ENCODE measurements at regions not wholly inside any gene's neighbourhood (a gene's known extent, or its start where the extent isn't known, plus 50 kb on each side); places are given as distances from the start of the nearest gene placed in this dataset.

DNA sequence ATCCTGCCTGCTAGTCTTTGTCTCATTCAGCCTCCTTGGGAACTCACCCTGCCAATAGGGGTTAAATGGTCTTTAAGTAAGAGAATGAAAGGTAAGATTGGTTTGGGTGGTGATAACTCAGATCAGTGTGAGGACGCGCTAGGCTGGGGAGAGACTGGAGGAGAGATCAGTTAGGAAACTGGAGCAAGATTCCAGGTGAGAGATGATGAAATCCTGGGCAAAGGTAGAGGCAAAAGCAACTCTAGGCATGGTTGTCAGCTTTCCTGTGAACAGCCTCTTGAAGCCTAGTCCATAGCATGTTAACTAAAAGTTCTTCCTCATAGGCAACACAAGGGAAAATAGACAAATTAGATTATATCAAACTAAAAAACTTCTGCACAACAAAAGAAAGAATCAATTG lies 145.2 kb upstream of the ANKRD28 start:
- H3K4me3 Mint-ChIP-seq: no peak overlapping the region
- H3K4me1 Mint-ChIP-seq (ENCODE audit: low read depth in 2 of 2): no peaks in the 10 kb centered on the region
- no peak for DNase-seq (ENCODE audit: low spot score)
- no peaks in the 10 kb centered on the region for H3K36me3 Mint-ChIP-seq
- no peaks in the 10 kb centered on the region for H3K9me3 Mint-ChIP-seq
- ATAC-seq: no peak
- H3K27ac Mint-ChIP-seq: no peak overlapping the region
- H3K27me3 Mint-ChIP-seq: peaks cover 12 to 23% of the 10 kb centered on the region in 2 donors

DNA sequence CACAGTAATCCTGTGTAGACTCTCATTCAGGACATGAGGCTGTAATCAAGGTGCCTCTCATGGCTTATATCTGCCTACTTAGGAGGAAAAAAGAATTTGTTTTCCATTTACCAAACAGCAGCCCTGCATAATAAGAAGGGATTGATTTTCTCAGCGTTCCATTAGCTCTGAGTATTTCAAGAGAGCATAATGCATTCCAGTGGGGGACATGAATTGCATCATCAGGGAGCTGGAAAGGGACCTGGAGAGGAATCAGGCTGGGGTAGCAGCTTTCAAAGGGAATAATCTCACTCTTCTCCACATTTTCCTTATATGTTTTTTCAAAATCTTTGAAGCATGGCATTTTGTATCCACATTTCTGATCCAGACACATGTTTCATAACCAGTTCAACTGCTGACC lies 150.6 kb upstream of the ANKRD28 start:
- Mint-ChIP-seq H3K9me3 (no peaks in the 10 kb centered on the region), H3K4me1 (ENCODE audit: low read depth in 2 of 2) (no peaks in the 10 kb centered on the region), H3K27ac (no peak overlapping the region), H3K4me3 (no peak overlapping the region), H3K36me3 (no peaks in the 10 kb centered on the region), H3K27me3 (peaks cover 6 to 19% of the 10 kb centered on the region in 2 donors)
- ATAC-seq (no peak), DNase-seq (ENCODE audit: low spot score) (no peak)

DNA sequence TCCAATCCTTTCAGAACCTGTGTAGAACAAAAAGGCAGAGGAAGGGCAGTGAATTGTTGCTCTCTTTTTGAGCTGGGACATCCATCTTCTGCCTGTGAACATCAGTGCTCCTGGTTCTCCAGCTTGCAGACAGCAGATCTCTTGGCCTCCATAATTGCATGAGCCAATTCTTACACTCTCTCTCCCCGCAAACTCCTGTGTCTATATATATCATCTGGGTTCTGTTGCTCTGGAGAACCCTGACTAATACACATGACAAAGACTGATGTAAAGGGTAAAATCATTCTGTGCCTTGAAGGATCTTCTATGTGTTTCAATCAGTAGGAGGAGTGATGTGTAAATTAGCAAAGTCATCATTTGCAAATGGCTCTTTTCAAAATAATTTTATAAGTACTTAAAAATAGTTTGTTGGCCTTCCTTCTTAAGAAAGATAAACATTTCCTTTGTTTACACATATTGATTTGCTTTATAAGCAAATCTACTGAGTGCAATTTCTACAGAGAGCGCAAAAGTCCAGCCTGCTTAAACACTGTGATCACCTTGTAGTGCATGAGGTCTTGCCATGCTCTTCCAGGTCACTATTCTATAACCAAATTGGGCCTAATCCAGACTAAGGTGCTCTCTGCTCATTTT lies 154.9 kb upstream of the ANKRD28 start:
- no peaks in the 10 kb centered on the region for H3K36me3 Mint-ChIP-seq
- no peak overlapping the region for H3K27ac Mint-ChIP-seq
- H3K4me3 Mint-ChIP-seq: no peak overlapping the region
- ATAC-seq (no peak), DNase-seq (ENCODE audit: low spot score) (no peak)
- H3K9me3 Mint-ChIP-seq: no peaks in the 10 kb centered on the region
- no peaks in the 10 kb centered on the region for H3K4me1 Mint-ChIP-seq (ENCODE audit: low read depth in 2 of 2)
- peaks cover 4 to 13% of the 10 kb centered on the region in 2 donors for H3K27me3 Mint-ChIP-seq

DNA sequence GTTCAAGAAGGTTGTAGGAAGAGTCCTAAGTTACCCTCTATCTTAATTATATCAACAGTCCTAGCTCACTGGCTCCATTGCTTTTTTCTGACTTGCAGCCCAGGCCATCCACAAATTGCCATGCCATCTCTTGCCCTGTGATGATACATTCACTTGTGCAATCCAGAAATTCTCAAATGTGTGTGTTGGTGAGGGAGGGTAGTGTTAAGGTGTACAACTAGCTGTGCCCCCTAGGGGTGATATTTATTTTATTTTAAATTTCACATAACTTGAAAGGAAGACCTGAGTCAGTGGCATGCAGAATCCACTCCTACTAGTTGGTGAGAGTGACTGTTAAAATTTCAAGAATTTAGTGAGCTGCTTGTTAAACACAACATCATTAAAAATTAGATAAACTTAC lies 156.1 kb upstream of the ANKRD28 start:
- H3K4me3 Mint-ChIP-seq: no peak overlapping the region
- no peaks in the 10 kb centered on the region for H3K9me3 Mint-ChIP-seq
- H3K27ac Mint-ChIP-seq: no peak overlapping the region
- DNase-seq (ENCODE audit: low spot score): no peak
- ATAC-seq: no peak
- H3K36me3 Mint-ChIP-seq: no peaks in the 10 kb centered on the region
- no peaks in the 10 kb centered on the region for H3K4me1 Mint-ChIP-seq (ENCODE audit: low read depth in 2 of 2)
- peaks cover 4 to 13% of the 10 kb centered on the region in 2 donors for H3K27me3 Mint-ChIP-seq

DNA sequence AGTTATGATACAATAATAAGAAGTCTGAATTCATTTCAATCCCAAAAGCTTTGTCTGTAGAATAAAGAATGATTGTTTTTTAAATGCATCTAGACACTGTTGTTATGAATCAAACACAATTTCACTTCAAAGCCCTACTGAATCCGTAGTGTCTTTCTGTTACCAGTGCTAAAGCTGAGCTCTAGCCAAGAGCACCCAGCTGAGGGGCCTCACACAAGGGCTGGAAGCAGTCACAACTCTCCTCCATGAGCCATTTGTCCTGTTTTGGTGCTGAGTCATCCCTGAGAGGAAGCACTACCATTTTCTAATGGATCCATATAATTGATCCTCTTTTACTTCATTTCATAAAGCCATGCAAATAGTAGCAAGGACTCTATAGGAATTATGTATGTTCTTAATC lies 158.2 kb upstream of the ANKRD28 start:
- Mint-ChIP-seq H3K4me3 (no peak overlapping the region), H3K4me1 (ENCODE audit: low read depth in 2 of 2) (no peaks in the 10 kb centered on the region), H3K9me3 (no peaks in the 10 kb centered on the region), H3K36me3 (no peaks in the 10 kb centered on the region), H3K27ac (no peak overlapping the region), H3K27me3 (peaks cover 0 to 7% of the 10 kb centered on the region in 2 donors)
- ATAC-seq (no peak), DNase-seq (ENCODE audit: low spot score) (no peak)

DNA sequence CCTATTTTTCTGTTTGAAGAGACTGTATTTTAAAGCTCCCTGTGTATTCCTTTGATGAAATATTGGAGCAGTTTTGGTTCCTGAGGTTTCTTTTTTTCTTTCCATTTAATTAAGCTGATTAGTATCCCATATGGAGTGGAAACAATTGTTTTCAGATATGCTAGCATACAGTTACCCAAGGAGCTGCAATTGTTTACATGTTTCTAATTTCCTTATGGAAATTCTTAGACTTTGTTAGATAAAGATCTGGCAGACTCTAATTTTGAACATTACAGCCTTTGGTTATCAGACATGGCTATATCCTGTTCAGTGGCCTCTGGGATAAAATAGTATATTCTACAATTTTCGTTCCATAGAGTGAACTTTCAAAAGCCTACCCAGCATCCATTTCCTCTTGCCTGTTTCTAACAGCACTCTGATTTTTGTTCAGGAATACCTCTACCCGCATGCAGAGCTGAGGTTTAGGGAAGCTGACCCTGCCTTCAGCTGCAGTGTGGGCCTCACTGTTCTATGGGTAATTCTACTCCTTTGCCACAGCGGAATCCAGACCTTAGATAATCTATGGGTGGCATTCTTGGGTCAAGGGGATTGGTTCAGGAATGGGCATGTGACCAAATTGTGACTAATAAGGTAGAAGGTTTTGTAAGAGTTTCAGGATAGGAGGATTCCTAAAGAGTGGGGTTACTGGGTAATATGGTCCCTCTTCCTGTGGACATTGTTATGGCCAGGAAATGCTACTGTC lies 161.1 kb upstream of the ANKRD28 start:
- H3K9me3 Mint-ChIP-seq: no peaks in the 10 kb centered on the region
- no peak overlapping the region for H3K4me3 Mint-ChIP-seq
- no peaks in the 10 kb centered on the region for H3K4me1 Mint-ChIP-seq (ENCODE audit: low read depth in 2 of 2)
- peaks cover 11 to 15% of the 10 kb centered on the region in 2 donors for H3K27me3 Mint-ChIP-seq
- ATAC-seq (no peak), DNase-seq (ENCODE audit: low spot score) (no peak)
- H3K36me3 Mint-ChIP-seq: no peaks in the 10 kb centered on the region
- H3K27ac Mint-ChIP-seq: no peak overlapping the region

DNA sequence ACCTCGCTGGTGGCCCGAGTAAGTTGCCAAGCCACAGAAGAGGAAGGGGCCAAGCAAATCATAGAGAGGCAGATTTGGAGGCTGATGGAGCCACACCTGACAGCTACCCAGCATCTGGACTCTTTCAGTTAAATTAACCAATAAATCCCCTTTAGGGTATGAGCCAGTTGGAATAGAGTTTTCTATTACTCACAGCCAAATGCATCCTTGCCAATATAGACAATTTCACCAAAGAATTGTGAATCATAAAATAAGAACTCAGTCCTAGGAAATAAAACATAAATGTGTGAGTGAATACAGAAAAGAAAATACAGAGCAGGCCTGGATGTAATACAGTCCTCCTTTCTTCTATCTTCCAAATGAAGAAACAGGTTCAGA lies 161.6 kb upstream of the ANKRD28 start:
- ATAC-seq: no peak
- H3K4me1 Mint-ChIP-seq (ENCODE audit: low read depth in 2 of 2): no peaks in the 10 kb centered on the region
- H3K27me3 Mint-ChIP-seq: peaks cover 11 to 15% of the 10 kb centered on the region in 2 donors
- H3K4me3 Mint-ChIP-seq: no peak overlapping the region
- H3K9me3 Mint-ChIP-seq: no peaks in the 10 kb centered on the region
- no peak for DNase-seq (ENCODE audit: low spot score)
- no peaks in the 10 kb centered on the region for H3K36me3 Mint-ChIP-seq
- no peak overlapping the region for H3K27ac Mint-ChIP-seq

DNA sequence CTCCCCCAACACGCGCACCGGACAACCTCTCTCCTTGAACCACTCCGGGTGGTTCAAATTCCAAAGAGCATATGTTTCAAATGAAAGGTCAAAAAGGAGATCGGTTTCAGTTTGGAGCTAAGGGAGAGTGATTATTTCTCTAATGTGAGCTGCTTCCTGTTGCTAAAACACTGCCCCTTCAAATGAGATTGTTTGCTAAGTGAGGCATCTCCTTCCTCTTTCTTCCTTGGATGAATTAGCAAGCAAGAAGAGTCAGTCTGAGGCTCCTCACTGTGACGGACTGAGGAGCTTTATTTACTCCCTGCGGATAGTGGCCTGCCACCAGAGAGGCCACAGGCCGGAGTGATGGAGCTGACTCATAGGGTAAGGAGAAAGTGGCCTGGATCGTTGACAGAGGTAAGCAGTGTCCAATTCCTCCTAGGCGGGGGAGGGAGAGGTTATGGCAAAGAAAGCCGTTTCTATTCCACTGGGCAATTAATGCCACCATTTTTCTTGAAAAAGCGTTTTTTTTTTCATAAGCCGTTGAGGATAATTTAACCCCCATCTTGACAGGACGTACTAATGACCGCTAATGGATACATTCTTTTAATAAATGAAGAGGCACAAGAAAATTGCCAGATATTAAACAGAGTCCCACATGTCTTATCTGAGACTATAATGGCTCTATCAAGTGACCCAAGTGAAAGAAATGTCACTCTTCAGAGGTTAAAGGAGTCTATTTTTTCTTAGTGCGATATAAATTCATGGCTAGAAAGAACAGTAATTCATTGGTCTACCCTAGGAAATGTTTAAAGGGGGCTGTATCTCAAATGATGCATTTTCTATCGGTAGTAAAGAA lies 167.0 kb upstream of the ANKRD28 start:
- no peaks in the 10 kb centered on the region for H3K36me3 Mint-ChIP-seq
- peaks cover 11 to 15% of the 10 kb centered on the region in 2 donors for H3K27me3 Mint-ChIP-seq
- DNase-seq (ENCODE audit: low spot score) (no peak), ATAC-seq (no peak)
- H3K4me1 Mint-ChIP-seq (ENCODE audit: low read depth in 2 of 2): no peaks in the 10 kb centered on the region
- no peaks in the 10 kb centered on the region for H3K9me3 Mint-ChIP-seq
- no peak overlapping the region for H3K4me3 Mint-ChIP-seq
- no peak overlapping the region for H3K27ac Mint-ChIP-seq

DNA sequence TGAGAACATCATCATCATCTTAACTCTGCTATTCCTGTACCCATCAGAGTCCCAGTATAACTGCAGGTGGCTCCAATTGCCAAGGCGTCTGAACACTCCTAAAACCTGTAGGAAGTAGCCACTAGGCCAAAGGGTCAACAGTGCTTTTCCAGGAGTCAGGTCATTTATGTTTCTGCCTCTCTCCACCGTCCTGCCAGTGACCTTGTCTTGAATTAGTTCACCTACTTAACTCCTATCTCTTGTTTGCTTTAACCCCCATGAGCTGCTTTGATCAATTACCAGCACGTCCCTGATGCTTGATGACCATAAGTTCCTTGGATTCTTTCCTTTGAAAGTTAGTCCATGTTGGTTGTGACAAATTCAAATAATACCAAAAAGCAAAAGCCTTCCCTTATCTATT lies 169.8 kb upstream of the ANKRD28 start:
- Mint-ChIP-seq H3K4me3 (no peak overlapping the region), H3K9me3 (no peaks in the 10 kb centered on the region), H3K27ac (no peak overlapping the region), H3K4me1 (ENCODE audit: low read depth in 2 of 2) (peaks cover 0 to 3% of the 10 kb centered on the region in 2 donors), H3K27me3 (peaks cover 7 to 8% of the 10 kb centered on the region in 2 donors), H3K36me3 (no peaks in the 10 kb centered on the region)
- DNase-seq (ENCODE audit: low spot score): no peak
- no peak for ATAC-seq

DNA sequence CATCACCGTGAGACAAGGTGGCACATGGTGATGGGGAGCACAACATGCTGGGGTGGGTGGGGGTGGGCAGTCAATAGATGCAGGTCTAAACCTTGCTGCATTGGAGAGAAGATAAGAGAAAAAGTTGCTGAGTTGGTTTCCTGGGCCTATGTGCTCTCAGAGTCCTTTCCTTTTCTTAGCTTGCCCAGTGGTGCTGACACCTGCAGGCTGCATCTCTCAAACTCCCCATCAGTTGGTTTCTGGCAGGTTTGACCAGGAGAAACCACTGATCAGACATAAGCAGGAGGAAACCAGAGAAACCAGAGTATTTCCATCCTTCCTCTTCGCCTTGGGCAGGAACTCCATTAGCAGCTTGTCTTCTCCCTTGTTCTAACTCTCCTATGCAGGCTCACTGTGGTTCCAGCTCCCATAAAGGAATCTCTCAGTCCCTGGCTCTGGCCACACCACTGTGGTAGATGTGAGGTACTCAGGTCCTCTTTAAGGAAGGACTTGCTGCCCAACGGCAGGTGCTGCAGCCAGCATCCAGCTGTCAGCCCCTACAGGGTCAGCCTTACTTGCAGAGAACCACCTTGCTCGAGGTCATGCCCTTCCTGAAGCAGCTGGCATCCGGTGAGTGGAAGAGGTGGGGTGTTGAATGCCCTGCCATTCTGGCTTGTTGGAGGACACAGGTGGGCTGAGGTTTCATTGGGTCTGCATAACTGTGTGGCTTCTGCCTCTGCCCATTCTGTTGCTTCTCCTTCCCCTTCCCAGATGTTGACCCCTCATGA lies 172.3 kb upstream of the ANKRD28 start:
- no peaks in the 10 kb centered on the region for H3K36me3 Mint-ChIP-seq
- peak; percentile 24 to 52 for ATAC-seq
- no peak for DNase-seq (ENCODE audit: low spot score)
- peaks cover 0 to 3% of the 10 kb centered on the region in 2 donors for H3K4me1 Mint-ChIP-seq (ENCODE audit: low read depth in 2 of 2)
- no peak overlapping the region for H3K4me3 Mint-ChIP-seq
- H3K27ac Mint-ChIP-seq: no peak overlapping the region
- no peaks in the 10 kb centered on the region for H3K9me3 Mint-ChIP-seq
- H3K27me3 Mint-ChIP-seq: peaks cover 0 to 5% of the 10 kb centered on the region in 2 donors

DNA sequence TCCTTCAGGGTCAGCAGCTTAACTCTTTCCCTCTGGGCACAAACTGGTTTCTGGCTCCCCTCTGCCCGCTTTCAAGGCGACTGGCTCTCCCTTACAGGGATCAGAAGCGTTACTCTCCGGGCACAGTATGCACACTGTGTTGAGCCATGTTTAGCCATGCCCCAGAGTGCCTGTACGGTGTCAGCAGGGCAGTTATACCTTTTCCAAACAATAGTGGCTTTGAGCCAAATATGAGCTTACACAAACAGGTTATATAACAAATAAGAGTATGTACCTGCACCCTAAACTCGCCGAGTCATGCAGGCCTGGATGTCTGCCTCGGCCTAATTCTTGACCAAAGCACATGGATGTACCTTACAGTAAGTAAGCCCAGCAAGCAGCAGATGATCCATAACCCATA lies 175.6 kb upstream of the ANKRD28 start:
- no peaks in the 10 kb centered on the region for H3K9me3 Mint-ChIP-seq
- no peak overlapping the region for H3K27ac Mint-ChIP-seq
- peaks cover 0 to 3% of the 10 kb centered on the region in 2 donors for H3K4me1 Mint-ChIP-seq (ENCODE audit: low read depth in 2 of 2)
- no peak overlapping the region for H3K4me3 Mint-ChIP-seq
- no peaks in the 10 kb centered on the region for H3K36me3 Mint-ChIP-seq
- no peak for ATAC-seq
- no peak for DNase-seq (ENCODE audit: low spot score)
- H3K27me3 Mint-ChIP-seq: peaks cover 8 to 9% of the 10 kb centered on the region in 2 donors

DNA sequence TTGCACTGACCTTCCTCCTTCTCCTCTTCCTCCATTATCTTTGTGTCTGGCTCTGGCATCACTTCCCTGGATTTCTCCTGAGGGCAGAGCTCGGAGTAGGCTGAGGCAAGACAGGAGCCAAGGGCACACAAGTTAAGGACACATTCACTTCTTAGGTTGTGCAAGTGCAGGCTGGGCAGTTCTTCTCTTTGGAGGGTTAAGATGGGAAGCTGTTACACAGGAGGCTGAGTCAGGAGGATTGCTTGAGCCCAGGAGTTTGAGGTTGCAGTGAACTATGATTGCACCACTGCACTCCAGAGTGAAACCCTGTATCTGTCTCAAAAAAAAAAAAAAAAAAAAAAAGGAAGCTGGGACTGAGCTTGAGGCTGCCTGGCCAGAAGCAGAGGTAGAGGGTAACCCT lies 176.2 kb upstream of the ANKRD28 start:
- ATAC-seq (no peak), DNase-seq (ENCODE audit: low spot score) (no peak)
- H3K9me3 Mint-ChIP-seq: no peaks in the 10 kb centered on the region

DNA sequence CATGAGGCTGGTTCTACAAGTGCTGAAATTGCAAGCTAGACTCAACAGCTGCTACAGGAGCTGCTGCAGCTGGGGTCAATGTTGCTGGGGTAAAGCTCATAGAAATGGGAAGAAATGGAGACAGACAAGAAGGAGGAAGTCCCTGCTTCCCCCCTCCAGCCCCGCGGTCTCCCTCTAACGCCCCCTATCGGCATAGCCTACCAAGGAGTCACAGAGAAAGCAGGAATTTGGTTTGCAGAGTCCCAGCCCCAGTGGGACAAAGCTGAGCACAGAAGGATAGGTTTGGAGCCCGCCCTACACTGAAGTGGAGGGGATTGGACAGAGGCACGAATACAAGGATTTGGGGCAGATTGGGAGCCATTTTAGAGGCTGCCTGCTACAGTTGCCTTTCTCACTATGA lies 176.9 kb upstream of the ANKRD28 start:
- DNase-seq (ENCODE audit: low spot score) (no peak), ATAC-seq (no peak)
- H3K27ac Mint-ChIP-seq: no peak overlapping the region
- no peaks in the 10 kb centered on the region for H3K36me3 Mint-ChIP-seq
- no peak overlapping the region for H3K4me3 Mint-ChIP-seq
- H3K27me3 Mint-ChIP-seq: peaks cover 8 to 9% of the 10 kb centered on the region in 2 donors
- peaks cover 0 to 3% of the 10 kb centered on the region in 2 donors for H3K4me1 Mint-ChIP-seq (ENCODE audit: low read depth in 2 of 2)
- no peaks in the 10 kb centered on the region for H3K9me3 Mint-ChIP-seq

More for the DNA sequence above, 176.2 kb upstream of the ANKRD28 start:
- Mint-ChIP-seq H3K36me3 (no peaks in the 10 kb centered on the region), H3K27me3 (peaks cover 8 to 9% of the 10 kb centered on the region in 2 donors), H3K27ac (no peak overlapping the region), H3K4me3 (no peak overlapping the region), H3K4me1 (ENCODE audit: low read depth in 2 of 2) (peaks cover 0 to 3% of the 10 kb centered on the region in 2 donors)

Measured in natural killer cell treated with Interleukin-12 subunit alpha and Interleukin-12 subunit beta and Interleukin-15 and Interleukin-18, amount 100 ng/mL, for 72 hours (primary cell).